K562 (cell line): ENCODE measurements at regions not wholly inside any gene's neighbourhood (a gene's known extent, or its start where the extent isn't known, plus 50 kb on each side); places are given as distances from the start of the nearest gene placed in this dataset.

Experiments
- BDP1 ChIP-seq: IDR thresholded peaks from 3 replicates; pipeline ENCODE4 v1.6.1; 2011; ENCODE audit not compliant: insufficient read length, insufficient read depth
- HNRNPUL1 ChIP-seq: fragments of 200-400 bp; formaldehyde crosslinking; IDR thresholded peaks from 2 replicates; pipeline ENCODE4 v1.6.1; 2017; ENCODE audit warnings: low read length
- POLR3A ChIP-seq: IDR thresholded peaks from 2 replicates; pipeline ENCODE4 v1.6.1; 2011; ENCODE audit warnings: borderline replicate concordance, mild to moderate bottlenecking, moderate library complexity; ENCODE audit not compliant: insufficient read length, insufficient read depth; ENCODE audit errors: extremely low read depth
- PURB ChIP-seq: sonication (generic); formaldehyde crosslinking; IDR thresholded peaks from 2 replicates; pipeline ENCODE4 v1.9.0; 2021; ENCODE audit warnings: low read depth, mild to moderate bottlenecking, missing genetic modification reagents
- SP2 ChIP-seq: IDR thresholded peaks from 2 replicates; pipeline ENCODE4 v1.6.1; 2011; ENCODE audit warnings: mild to moderate bottlenecking, low read depth, low read length, moderate library complexity; ENCODE audit not compliant: poor library complexity, severe bottlenecking; ENCODE audit errors: extremely low read depth
- THAP7 ChIP-seq: fragments of 250-450 bp; sonication (Bioruptor Pico); IDR thresholded peaks from 2 replicates; pipeline ENCODE4 v1.5.0; 2021
- TOE1 ChIP-seq, 2 experiments: fragments of 450-650 bp in 1 of 2; sonication (generic) in 1 of 2; formaldehyde crosslinking in 1 of 2; IDR thresholded peaks; 2 replicates each; pipeline versions ENCODE4 v1.7.1 to v1.8.0; 2016 to 2022; ENCODE audit warnings: borderline replicate concordance in 2 of 2, mild to moderate bottlenecking in 2 of 2, antibody characterized with exemption in 1 of 2, inconsistent platforms in 1 of 2, low read depth in 1 of 2, missing genetic modification reagents in 1 of 2, moderate library complexity in 1 of 2
- ZFP91 ChIP-seq: sonication (generic); formaldehyde crosslinking; IDR thresholded peaks from 2 replicates; pipeline ENCODE4 v1.8.0; 2022; ENCODE audit warnings: mild to moderate bottlenecking, missing genetic modification reagents
- ZNF589 ChIP-seq: fragments of 200-800 bp; sonication (Bioruptor generic); IDR thresholded peaks from 2 replicates; pipeline ENCODE4 v1.6.1; 2016; ENCODE audit warnings: low read depth, missing genetic modification characterization, missing compliant biosample characterization
- TF ChIP-seq, protein P1 (sequence below): fragments of 450-650 bp; IDR thresholded peaks from 2 replicates; pipeline ENCODE4 v1.6.1; 2018; ENCODE audit not compliant: partially characterized antibody

GRCh38 chr13:72062566-72062965, 195.6 kb upstream of the DACH1 start (continued):
- TF ChIP-seq, protein P1, sequence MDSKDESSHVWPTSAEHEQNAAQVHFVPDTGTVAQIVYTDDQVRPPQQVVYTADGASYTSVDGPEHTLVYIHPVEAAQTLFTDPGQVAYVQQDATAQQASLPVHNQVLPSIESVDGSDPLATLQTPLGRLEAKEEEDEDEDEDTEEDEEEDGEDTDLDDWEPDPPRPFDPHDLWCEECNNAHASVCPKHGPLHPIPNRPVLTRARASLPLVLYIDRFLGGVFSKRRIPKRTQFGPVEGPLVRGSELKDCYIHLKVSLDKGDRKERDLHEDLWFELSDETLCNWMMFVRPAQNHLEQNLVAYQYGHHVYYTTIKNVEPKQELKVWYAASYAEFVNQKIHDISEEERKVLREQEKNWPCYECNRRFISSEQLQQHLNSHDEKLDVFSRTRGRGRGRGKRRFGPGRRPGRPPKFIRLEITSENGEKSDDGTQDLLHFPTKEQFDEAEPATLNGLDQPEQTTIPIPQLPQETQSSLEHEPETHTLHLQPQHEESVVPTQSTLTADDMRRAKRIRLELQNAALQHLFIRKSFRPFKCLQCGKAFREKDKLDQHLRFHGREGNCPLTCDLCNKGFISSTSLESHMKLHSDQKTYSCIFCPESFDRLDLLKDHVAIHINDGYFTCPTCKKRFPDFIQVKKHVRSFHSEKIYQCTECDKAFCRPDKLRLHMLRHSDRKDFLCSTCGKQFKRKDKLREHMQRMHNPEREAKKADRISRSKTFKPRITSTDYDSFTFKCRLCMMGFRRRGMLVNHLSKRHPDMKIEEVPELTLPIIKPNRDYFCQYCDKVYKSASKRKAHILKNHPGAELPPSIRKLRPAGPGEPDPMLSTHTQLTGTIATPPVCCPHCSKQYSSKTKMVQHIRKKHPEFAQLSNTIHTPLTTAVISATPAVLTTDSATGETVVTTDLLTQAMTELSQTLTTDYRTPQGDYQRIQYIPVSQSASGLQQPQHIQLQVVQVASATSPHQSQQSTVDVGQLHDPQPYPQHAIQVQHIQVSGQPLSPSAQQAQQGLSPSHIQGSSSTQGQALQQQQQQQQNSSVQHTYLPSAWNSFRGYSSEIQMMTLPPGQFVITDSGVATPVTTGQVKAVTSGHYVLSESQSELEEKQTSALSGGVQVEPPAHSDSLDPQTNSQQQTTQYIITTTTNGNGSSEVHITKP, result no peak
- no peak for TF ChIP-seq POLR3A
- no peak for TF ChIP-seq ZNF589
- no peak for TF ChIP-seq HNRNPUL1
- no peak for TF ChIP-seq ZFP91 (CRISPR knock-in tag)
- TF ChIP-seq SP2, result no peak
- TF ChIP-seq PURB (CRISPR knock-in tag), result no peak
- TF ChIP-seq BDP1, result no peak
- TF ChIP-seq TOE1 (IDR thresholded peaks at IDR 0.05; ENCODE audit: borderline replicate concordance), result no peak
- no peak for TF ChIP-seq TOE1 (CRISPR knock-in tag; IDR thresholded peaks at IDR 0.05; ENCODE audit: borderline replicate concordance, low read depth)
- no peak for TF ChIP-seq THAP7 (CRISPR knock-in tag)
- TF ChIP-seq, all 486 proteins: peak for 0
